GM19438 (cell line): ENCODE measurements at regions not wholly inside any gene's neighbourhood (a gene's known extent, or its start where the extent isn't known, plus 50 kb on each side); places are given as distances from the start of the nearest gene placed in this dataset.

ENCODE experiments used
- ATAC-seq: cut with Tn5 transposase; IDR thresholded peaks from one replicate; pipeline ENCODE4 v1.9.1; 2021; ENCODE audit warnings: low read depth; ENCODE audit not compliant: unreplicated experiment

DNA sequence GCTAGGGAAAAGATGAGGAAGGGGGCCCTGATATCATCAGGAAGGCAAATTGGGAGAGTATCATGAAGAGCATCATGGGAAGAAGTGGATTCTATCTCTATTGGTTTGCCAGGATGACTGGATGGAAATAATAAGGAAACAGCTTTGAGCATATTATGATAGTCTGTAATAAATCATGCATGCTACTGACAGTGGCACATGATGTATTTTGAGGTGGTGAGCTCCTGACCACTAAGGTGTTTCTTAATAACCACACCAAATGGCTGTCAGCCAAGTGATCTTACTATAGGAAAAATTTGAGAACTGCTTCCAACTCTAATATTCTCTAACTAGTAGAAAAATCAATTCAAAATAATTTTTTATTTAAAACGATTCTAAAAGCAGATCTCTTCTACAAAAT, 548.4 kb upstream of the JAG1 start:
- ATAC-seq, result no peak

- ATAC-seq, result no peak
These were observed 553.8 kb upstream of the JAG1 start for GRCh38 chr20:11227602-11228001.

GRCh38 chr20:11229772-11230171, 556.0 kb upstream of the JAG1 start:
- no peak for ATAC-seq

- no peak for ATAC-seq
These were observed 557.2 kb upstream of the JAG1 start for GRCh38 chr20:11230999-11231398.

- ATAC-seq, result no peak
These were observed 558.2 kb upstream of the JAG1 start for GRCh38 chr20:11231742-11232648.

GRCh38 chr20:11232896-11233295, 559.1 kb upstream of the JAG1 start:
- no peak for ATAC-seq

GRCh38 chr20:11234181-11234580, 560.4 kb upstream of the JAG1 start:
- no peak for ATAC-seq

DNA sequence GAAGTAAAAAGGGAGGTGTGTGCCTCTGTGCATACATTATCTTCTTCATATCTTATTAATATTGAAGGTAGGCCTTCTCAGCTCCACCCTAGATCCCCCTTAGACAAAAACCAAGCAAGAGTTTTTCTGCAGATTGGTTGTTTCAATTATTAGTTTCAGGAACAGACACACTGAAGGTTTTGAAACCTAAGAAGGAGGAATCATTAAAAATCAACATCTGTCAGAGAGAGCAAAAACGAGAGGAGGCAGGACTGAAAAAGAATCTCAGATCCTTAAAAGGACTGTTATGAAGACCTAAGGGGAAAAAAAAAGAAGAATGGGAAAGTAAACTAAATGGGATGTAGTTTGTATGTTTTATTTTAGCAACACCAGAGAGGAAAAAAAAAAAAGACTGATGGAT, 560.8 kb upstream of the JAG1 start:
- ATAC-seq, result no peak

- ATAC-seq, result no peak
These were observed 561.3 kb upstream of the JAG1 start for GRCh38 chr20:11235058-11235457.

DNA sequence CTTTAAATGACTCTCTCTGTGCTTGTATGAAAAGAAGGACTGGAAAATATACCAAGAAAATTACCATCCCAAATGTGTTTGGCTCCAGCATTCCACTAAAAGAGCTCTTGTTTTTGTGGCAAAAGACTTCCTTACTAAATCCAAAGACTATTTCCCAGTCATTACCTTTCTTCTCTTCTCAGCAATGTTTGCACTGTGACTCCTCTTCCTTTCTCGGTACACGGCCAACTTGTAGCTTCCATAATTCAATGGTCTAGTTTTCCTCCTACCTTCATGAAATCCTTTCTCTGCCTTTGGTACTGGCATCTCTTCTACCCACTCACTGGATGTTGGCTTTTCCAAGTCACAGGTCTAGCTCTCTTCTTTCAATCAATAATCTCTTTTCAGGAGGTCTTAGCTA, 568.5 kb upstream of the JAG1 start:
- no peak for ATAC-seq

GRCh38 chr20:11245431-11245830, 571.6 kb upstream of the JAG1 start:
- no peak for ATAC-seq

DNA sequence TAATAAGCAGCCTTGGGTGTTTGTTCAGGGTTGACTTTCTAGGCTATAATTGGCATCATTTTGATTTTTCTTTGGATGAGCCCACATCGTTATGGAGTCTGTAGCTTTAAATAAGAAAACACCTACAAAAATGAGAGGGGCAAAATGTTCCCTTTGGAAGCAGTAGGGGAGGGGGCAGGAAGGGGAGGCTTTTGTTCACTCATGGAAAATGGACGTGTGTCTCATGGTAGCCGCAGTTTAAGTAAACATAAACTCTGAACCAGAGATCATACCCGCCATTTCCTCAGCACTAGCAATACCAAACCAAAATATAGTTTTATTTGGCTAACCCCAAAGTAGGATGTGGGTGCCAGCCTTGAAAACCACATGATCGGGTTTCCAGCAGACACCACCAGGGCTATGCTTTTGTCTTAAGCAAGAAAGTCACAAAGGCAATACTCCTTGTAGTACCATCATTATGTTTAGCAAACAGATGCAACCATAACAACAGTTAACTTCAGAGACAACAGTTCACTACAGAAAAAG, 572.5 kb upstream of the JAG1 start:
- ATAC-seq, result no peak

DNA sequence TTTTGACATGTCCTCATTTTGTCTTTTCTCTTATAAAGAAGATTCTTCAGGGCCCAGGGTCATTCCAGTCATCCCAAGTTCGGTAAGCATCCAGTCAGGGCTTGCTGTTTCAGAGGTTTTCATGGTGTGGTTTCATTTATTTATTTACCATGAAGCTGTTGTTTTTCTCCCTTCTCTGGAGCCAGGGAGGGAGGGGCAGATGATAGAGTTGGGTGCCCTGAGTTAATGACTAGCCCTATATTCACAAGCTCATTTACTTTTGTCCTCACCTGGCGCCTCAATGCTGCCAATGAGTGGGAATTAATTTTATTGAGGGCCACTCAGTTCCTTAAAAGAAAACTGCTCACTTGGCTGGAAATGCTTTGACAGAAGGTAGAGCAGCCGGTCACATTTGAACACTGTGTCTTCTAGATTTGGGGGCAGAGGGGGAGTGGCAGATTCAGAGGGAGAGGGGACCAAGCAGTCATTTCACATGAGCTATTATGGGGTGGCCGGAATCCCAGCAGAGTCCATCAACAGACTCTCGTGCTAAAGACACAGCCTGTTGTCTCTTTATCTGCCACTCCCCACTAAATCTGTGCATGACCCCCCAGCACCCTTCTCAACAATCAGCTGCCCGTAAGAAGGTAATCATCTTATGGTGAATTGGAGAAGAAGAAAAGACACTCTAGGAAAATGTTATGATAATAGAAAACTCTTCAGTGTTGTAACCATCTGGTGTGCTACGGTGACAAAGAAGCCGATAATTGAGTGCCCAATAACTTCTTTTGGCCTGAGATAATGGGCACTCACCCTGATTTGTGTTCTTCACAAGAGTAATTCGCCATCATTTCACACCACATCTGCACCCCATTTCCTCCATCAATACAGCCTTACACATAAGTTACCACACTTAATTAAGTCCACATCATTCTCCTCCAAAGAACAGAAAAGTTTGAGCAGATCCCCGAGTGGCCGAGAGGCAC, 573.5 kb upstream of the JAG1 start:
- ATAC-seq, result no peak

- ATAC-seq, result no peak
These were observed 574.2 kb upstream of the JAG1 start for GRCh38 chr20:11248011-11248409.

GRCh38 chr20:11248687-11249638, 575.2 kb upstream of the JAG1 start:
- ATAC-seq, result no peak

- no peak for ATAC-seq
These were observed 575.9 kb upstream of the JAG1 start for GRCh38 chr20:11249683-11250082.

- no peak for ATAC-seq
These were observed 578.6 kb upstream of the JAG1 start for GRCh38 chr20:11252447-11252846.

DNA sequence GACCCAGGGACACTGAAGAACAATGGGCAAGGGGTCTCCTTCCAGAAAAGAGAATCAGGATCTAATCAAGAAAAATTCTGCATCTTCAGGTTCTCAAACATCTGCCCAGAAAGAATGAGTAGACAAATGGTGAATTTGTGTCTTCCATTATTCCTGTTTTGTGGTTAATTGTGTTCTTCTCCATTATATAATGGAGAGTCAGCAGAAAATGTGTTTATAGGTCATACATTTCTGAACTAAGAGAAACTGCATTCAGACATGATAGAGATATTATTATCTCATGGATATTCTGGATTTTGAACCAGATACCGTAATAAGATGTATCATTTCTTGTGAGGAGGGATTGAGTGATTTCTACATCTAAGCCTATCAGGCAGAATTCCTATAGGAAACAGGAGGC, 581.7 kb upstream of the JAG1 start:
- ATAC-seq, result no peak

GRCh38 chr20:11255860-11256259, 582.1 kb upstream of the JAG1 start:
- ATAC-seq, result no peak

GRCh38 chr20:11260611-11261010, 586.8 kb upstream of the JAG1 start:
- no peak for ATAC-seq
